OCI-LY7 (cell line): ENCODE measurements at regions not wholly inside any gene's neighbourhood (a gene's known extent, or its start where the extent isn't known, plus 50 kb on each side); places are given as distances from the start of the nearest gene placed in this dataset.

Experiments used
- BruUV-seq: library from RNA; stranded (reverse); fragments of 400-500 nt; replicated peaks from 2 replicates; lab custom pipeline; 2021; lab: Mats Ljungman, UMichigan
- CTCF ChIA-PET: fragments of 300-600 bp; sonication (Branson Sonifier 250); formaldehyde crosslinking; loops from one replicate; lab custom pipeline; 2022; ENCODE audit warnings: antibody characterized with exemption; ENCODE audit not compliant: unreplicated experiment; lab: Charles Lee
- POLR2A ChIA-PET: fragments of 300-600 bp; sonication (Branson Sonifier 250); formaldehyde crosslinking; loops from one replicate; lab custom pipeline; 2022; ENCODE audit warnings: antibody characterized with exemption; lab: Charles Lee
- DNase-seq: peaks from one replicate; pipeline ENCODE4 v3.0.0-alpha.2; 2015; ENCODE audit warnings: low spot score
- H2AFZ ChIP-seq: fragments of 200-600 bp; sonication (generic), shearing (Covaris generic); 2 replicates; pipeline ENCODE4 v1.6.1; 2014; ENCODE audit warnings: mild to moderate bottlenecking, antibody characterized with exemption, low read length, moderate library complexity
- H3K27ac ChIP-seq: fragments of 200-600 bp; sonication (generic); 2 replicates; pipeline ENCODE4 v1.5.1; 2014; ENCODE audit warnings: mixed run types, low read depth, mild to moderate bottlenecking, moderate library complexity, low read length, inconsistent platforms; ENCODE audit not compliant: poor library complexity, severe bottlenecking
- H3K36me3 ChIP-seq: fragments of 200-600 bp; sonication (generic); 2 replicates; pipeline ENCODE4 v1.6.1; 2014; ENCODE audit warnings: mild to moderate bottlenecking, antibody characterized with exemption, low read length, moderate library complexity, mixed read lengths; ENCODE audit not compliant: insufficient read depth
- H3K4me1 ChIP-seq: fragments of 200-600 bp; sonication (generic); 2 replicates; pipeline ENCODE4 v1.5.1; 2014; ENCODE audit warnings: mild to moderate bottlenecking, low read length; ENCODE audit not compliant: insufficient read depth, poor library complexity, severe bottlenecking
- H3K4me2 ChIP-seq: fragments of 200-600 bp; sonication (generic); 2 replicates; pipeline ENCODE4 v1.6.1; 2014; ENCODE audit warnings: mild to moderate bottlenecking, low read length
- H3K4me3 ChIP-seq: fragments of 200-600 bp; sonication (generic); 2 replicates; pipeline ENCODE4 v1.5.1; 2014; ENCODE audit warnings: mild to moderate bottlenecking, low read depth, low read length; ENCODE audit not compliant: poor library complexity, severe bottlenecking
- H3K79me2 ChIP-seq: fragments of 200-600 bp; sonication (generic); 2 replicates; pipeline ENCODE4 v1.6.1; 2016; ENCODE audit warnings: low read depth, mild to moderate bottlenecking, low read length, moderate library complexity, mixed read lengths; ENCODE audit not compliant: insufficient read depth
- H3K9me2 ChIP-seq: fragments of 200-600 bp; sonication (generic); 2 replicates; pipeline ENCODE4 v1.6.1; 2016; ENCODE audit warnings: mild to moderate bottlenecking, low read length, mixed read lengths; ENCODE audit not compliant: insufficient read depth
- H3K9me3 ChIP-seq: fragments of 200-600 bp; sonication (generic); 2 replicates; pipeline ENCODE4 v1.6.1; 2014; ENCODE audit warnings: mild to moderate bottlenecking, mixed run types, low read length, mixed read lengths
- H4K20me1 ChIP-seq: fragments of 200-600 bp; sonication (generic); 2 replicates; pipeline ENCODE4 v1.6.1; 2014; ENCODE audit warnings: mild to moderate bottlenecking, antibody characterized with exemption, low read length, moderate library complexity, mixed read lengths; ENCODE audit not compliant: insufficient read depth
- EZH2phosphoT487 ChIP-seq: fragments of 200-600 bp; sonication (generic); IDR thresholded peaks from 2 replicates; pipeline ENCODE4 v1.6.1; 2018; ENCODE audit warnings: low read depth, borderline replicate concordance, mild to moderate bottlenecking, mixed run types, antibody characterized with exemption, low read length, moderate library complexity, mixed read lengths
- intact Hi-C: fragments of 100-400 bp; cut with micrococcal nuclease; formaldehyde crosslinking; loops from one replicate; pipeline ENCODE4 v1.10.0; 2022; ENCODE audit not compliant: unreplicated experiment
- TF ChIP-seq, protein P1 (sequence below): fragments of 200-600 bp; sonication (generic); conservative IDR thresholded peaks from 2 replicates; pipeline ENCODE4 v1.5.1; 2014; ENCODE audit warnings: mild to moderate bottlenecking, antibody characterized with exemption, low read length, moderate library complexity, mixed read lengths

DNA sequence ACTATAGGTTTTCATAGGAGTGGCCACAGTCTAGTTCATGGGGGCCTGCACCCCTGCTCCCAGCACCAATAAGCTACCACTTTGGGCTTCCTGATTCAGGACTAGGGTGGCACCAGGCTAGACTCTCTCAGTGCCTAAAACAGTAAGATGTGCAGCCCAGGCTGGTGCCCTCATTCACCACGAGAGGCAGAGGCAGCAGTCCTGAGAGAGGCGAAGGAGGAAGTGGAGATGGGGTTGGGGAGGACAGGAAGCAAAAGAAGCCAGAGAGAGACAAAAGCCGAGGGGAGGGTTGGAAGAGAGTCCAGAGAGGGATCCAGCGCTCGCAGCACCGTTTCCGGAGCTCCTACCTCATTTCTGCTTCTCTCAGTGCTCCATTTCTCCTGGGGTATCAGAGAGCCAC, 180.9 kb downstream of the MED10 start:
- intact Hi-C loops: loop anchor here (10.0 kb wide), 2 partner anchors 437 to 443 kb away; partner anchors contain the start of genes NSUN2 and SRD5A1
- no peak overlapping the region for H3K4me3 ChIP-seq
- POLR2A ChIA-PET: no interaction called here
- BruUV-seq: no TSS peak
- no peaks in the 10 kb centered on the region for H3K79me2 ChIP-seq
- TF ChIP-seq EZH2phosphoT487: no peak
- TF ChIP-seq, protein P1, sequence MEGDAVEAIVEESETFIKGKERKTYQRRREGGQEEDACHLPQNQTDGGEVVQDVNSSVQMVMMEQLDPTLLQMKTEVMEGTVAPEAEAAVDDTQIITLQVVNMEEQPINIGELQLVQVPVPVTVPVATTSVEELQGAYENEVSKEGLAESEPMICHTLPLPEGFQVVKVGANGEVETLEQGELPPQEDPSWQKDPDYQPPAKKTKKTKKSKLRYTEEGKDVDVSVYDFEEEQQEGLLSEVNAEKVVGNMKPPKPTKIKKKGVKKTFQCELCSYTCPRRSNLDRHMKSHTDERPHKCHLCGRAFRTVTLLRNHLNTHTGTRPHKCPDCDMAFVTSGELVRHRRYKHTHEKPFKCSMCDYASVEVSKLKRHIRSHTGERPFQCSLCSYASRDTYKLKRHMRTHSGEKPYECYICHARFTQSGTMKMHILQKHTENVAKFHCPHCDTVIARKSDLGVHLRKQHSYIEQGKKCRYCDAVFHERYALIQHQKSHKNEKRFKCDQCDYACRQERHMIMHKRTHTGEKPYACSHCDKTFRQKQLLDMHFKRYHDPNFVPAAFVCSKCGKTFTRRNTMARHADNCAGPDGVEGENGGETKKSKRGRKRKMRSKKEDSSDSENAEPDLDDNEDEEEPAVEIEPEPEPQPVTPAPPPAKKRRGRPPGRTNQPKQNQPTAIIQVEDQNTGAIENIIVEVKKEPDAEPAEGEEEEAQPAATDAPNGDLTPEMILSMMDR: 0 out of 2 replicates have a peak, but pooled peaks have one; percentile 35
- peaks cover 49% of the 10 kb centered on the region for H3K4me1 ChIP-seq
- H3K27ac ChIP-seq: no peak overlapping the region
- H3K9me2 ChIP-seq: no peaks in the 10 kb centered on the region
- H3K9me3 ChIP-seq: peaks cover 18% of the 10 kb centered on the region
- DNase-seq: peak; percentile 56
- peak overlapping the region; percentile 85 for H2AFZ ChIP-seq
- CTCF ChIA-PET: no interaction called here
- H3K36me3 ChIP-seq: no peaks in the 10 kb centered on the region; the same call in 1 of the 2 replicates
- peak overlapping the region; percentile 27 for H3K4me2 ChIP-seq
- H4K20me1 ChIP-seq: no peaks in the 10 kb centered on the region

GRCh38 chr5:6195711-6196358, 182.5 kb downstream of the MED10 start:
- intact Hi-C loops: loop anchor here (10.0 kb wide), 2 partner anchors 439 to 441 kb away; partner anchors contain the start of genes NSUN2 and SRD5A1
- H3K4me2 ChIP-seq: peak overlapping the region; percentile 73
- peaks cover 10% of the 10 kb centered on the region for H3K9me3 ChIP-seq
- ChIA-PET CTCF (no interaction called here), POLR2A (no interaction called here)
- H3K27ac ChIP-seq: peak overlapping the region; percentile 33
- BruUV-seq: TSS peak; percentile 90
- H4K20me1 ChIP-seq: no peaks in the 10 kb centered on the region
- H2AFZ ChIP-seq: peak overlapping the region; percentile 79
- H3K9me2 ChIP-seq: no peaks in the 10 kb centered on the region
- no peak for DNase-seq
- H3K36me3 ChIP-seq: no peaks in the 10 kb centered on the region; the same call in 1 of the 2 replicates
- peaks cover 62% of the 10 kb centered on the region for H3K4me1 ChIP-seq
- TF ChIP-seq, protein P1: no peak
- TF ChIP-seq EZH2phosphoT487: no peak
- peak overlapping the region; percentile 41 for H3K4me3 ChIP-seq
- H3K79me2 ChIP-seq: no peaks in the 10 kb centered on the region
